PC-3 (cell line): ENCODE measurements at regions not wholly inside any gene's neighbourhood (a gene's known extent, or its start where the extent isn't known, plus 50 kb on each side); places are given as distances from the start of the nearest gene placed in this dataset.

Source experiments
- ATAC-seq: fragments of 200-7000 bp; cut with Tn5 transposase; 2 replicates; pipeline ENCODE4 v1.9.1; 2020; ENCODE audit warnings: mild to moderate bottlenecking, moderate library complexity
- BruUV-seq: library from RNA; stranded (reverse); fragments of 400-500 nt; replicated peaks from 2 replicates; lab custom pipeline; 2021; lab: Mats Ljungman, UMichigan
- CTCF ChIA-PET: fragments of 300-600 bp; sonication (Branson Sonifier 250); formaldehyde crosslinking; loops from one replicate; lab custom pipeline; 2022; ENCODE audit warnings: antibody characterized with exemption; lab: Charles Lee
- POLR2A ChIA-PET: fragments of 300-600 bp; sonication (Branson Sonifier 250); formaldehyde crosslinking; loops from one replicate; lab custom pipeline; 2022; ENCODE audit warnings: antibody characterized with exemption; ENCODE audit not compliant: unreplicated experiment; lab: Charles Lee
- DNase-seq: peaks from one replicate; pipeline ENCODE4 v3.0.0-alpha.2; 2015
- H2AFZ ChIP-seq: fragments of 300-600 bp; sonication (generic); 2 replicates; pipeline ENCODE4 v1.6.0; 2016; ENCODE audit warnings: antibody characterized with exemption, low read length
- H3F3A ChIP-seq: fragments of 300-600 bp; sonication (generic); one replicate; pipeline ENCODE4 v1.6.0; 2017; ENCODE audit warnings: antibody characterized with exemption, low read length, control low read depth, mild to moderate bottlenecking; ENCODE audit not compliant: unreplicated experiment
- H3K27ac ChIP-seq: fragments of 300-600 bp; sonication (generic); 2 replicates; pipeline ENCODE4 v1.5.1; 2016; ENCODE audit warnings: mild to moderate bottlenecking, low read length
- H3K27me3 ChIP-seq: fragments of 300-600 bp; sonication (generic); 2 replicates; pipeline ENCODE4 v1.6.1; 2016; ENCODE audit warnings: low read length, mixed read lengths
- H3K36me3 ChIP-seq: fragments of 300-600 bp; sonication (generic); 2 replicates; pipeline ENCODE4 v1.6.1; 2016; ENCODE audit warnings: low read depth, mixed run types, low read length, mixed read lengths
- H3K4me1 ChIP-seq: fragments of 300-600 bp; sonication (generic); 2 replicates; pipeline ENCODE4 v1.5.1; 2016; ENCODE audit warnings: low read length; ENCODE audit not compliant: insufficient read depth
- H3K4me2 ChIP-seq: fragments of 300-600 bp; sonication (generic); 2 replicates; pipeline ENCODE4 v1.6.0; 2016; ENCODE audit warnings: low read length
- H3K4me3 ChIP-seq: fragments of 300-600 bp; sonication (generic); 2 replicates; pipeline ENCODE4 v1.5.1; 2016; ENCODE audit warnings: mild to moderate bottlenecking, low read length, mixed read lengths
- H3K79me2 ChIP-seq: fragments of 300-600 bp; sonication (generic); 2 replicates; pipeline ENCODE4 v1.6.1; 2017; ENCODE audit warnings: low read length, mixed read lengths
- H3K9ac ChIP-seq: fragments of 300-600 bp; sonication (generic); 2 replicates; pipeline ENCODE4 v1.6.0; 2016; ENCODE audit warnings: mild to moderate bottlenecking, low read length
- H3K9me2 ChIP-seq: fragments of 300-600 bp; sonication (generic); replicated peaks from 2 replicates; pipeline ENCODE4 v1.6.1; 2016; ENCODE audit warnings: mixed run types, low read length, mixed read lengths
- H3K9me3 ChIP-seq: fragments of 300-600 bp; sonication (generic); 2 replicates; pipeline ENCODE4 v1.6.1; 2016; ENCODE audit warnings: low read length, mixed read lengths
- H4K20me1 ChIP-seq: fragments of 300-600 bp; sonication (generic); 2 replicates; pipeline ENCODE4 v1.6.1; 2016; ENCODE audit warnings: low read length, mixed read lengths
- CTCF ChIP-seq: fragments of 300-600 bp; sonication (generic); conservative IDR thresholded peaks from 2 replicates; pipeline ENCODE4 v1.5.1; 2017; ENCODE audit warnings: antibody characterized with exemption, low read depth, mild to moderate bottlenecking, low read length
- EZH2 ChIP-seq: fragments of 300-600 bp; sonication (generic); IDR thresholded peaks from one replicate; pipeline ENCODE4 v1.6.1; 2017; ENCODE audit warnings: antibody characterized with exemption, mild to moderate bottlenecking, low read length; ENCODE audit not compliant: unreplicated experiment
- EZH2phosphoT487 ChIP-seq: fragments of 300-600 bp; sonication (generic); IDR thresholded peaks from 2 replicates; pipeline ENCODE4 v1.6.1; 2018; ENCODE audit warnings: mild to moderate bottlenecking, antibody characterized with exemption, low read length, borderline replicate concordance
- intact Hi-C: fragments of 100-400 bp; cut with micrococcal nuclease; formaldehyde crosslinking; loops from 2 replicates; pipeline ENCODE4 v1.9.0; 2023

- Histone ChIP-seq H3K9ac (no peak overlapping the region), H3K9me2 (no peaks in the 10 kb centered on the region), H3K27me3 (no peaks in the 10 kb centered on the region), H2AFZ (no peak overlapping the region), H3K9me3 (no peaks in the 10 kb centered on the region), H3K4me3 (no peak overlapping the region), H4K20me1 (no peaks in the 10 kb centered on the region), H3K27ac (no peak overlapping the region), H3K36me3 (no peaks in the 10 kb centered on the region), H3K4me1 (peaks cover 20% of the 10 kb centered on the region), H3K4me2 (no peak overlapping the region), H3K79me2 (0 out of 2 replicates have a peak, but pooled peaks cover 3% of the 10 kb centered on the region), H3F3A (no peaks in the 10 kb centered on the region)
- BruUV-seq: no TSS peak
- no peak for DNase-seq
- TF ChIP-seq EZH2: no peak
- no peak for TF ChIP-seq CTCF
- no peak for TF ChIP-seq EZH2phosphoT487
- no peak for ATAC-seq
- ChIA-PET CTCF (no interaction called here), POLR2A (no interaction called here)
- intact Hi-C loops: loop anchor here (5.0 kb wide), 1 partner anchor 88 kb away; no protein-coding TSS in a partner anchor
Observed at GRCh38 chr10:21170216-21170615, 273.1 kb upstream of the NEBL start.

- H3K4me2 ChIP-seq: no peak overlapping the region
- no peak overlapping the region for H2AFZ ChIP-seq
- CTCF ChIA-PET: no interaction called here
- H3K27me3 ChIP-seq: no peaks in the 10 kb centered on the region
- H3K27ac ChIP-seq: no peak overlapping the region
- no peaks in the 10 kb centered on the region for H3K36me3 ChIP-seq
- H4K20me1 ChIP-seq: no peaks in the 10 kb centered on the region
- TF ChIP-seq CTCF (no peak), EZH2 (no peak), EZH2phosphoT487 (no peak)
- ATAC-seq (no peak), DNase-seq (peak; percentile 15)
- BruUV-seq: no TSS peak
- H3K79me2 ChIP-seq: 0 out of 2 replicates have a peak, but pooled peaks cover 3% of the 10 kb centered on the region
- H3K9me3 ChIP-seq: no peaks in the 10 kb centered on the region
- no peaks in the 10 kb centered on the region for H3F3A ChIP-seq
- POLR2A ChIA-PET: no interaction called here
- H3K9me2 ChIP-seq: no peaks in the 10 kb centered on the region
- H3K4me1 ChIP-seq: peaks cover 14% of the 10 kb centered on the region
- H3K9ac ChIP-seq: no peak overlapping the region
- H3K4me3 ChIP-seq: no peak overlapping the region
- intact Hi-C loops: loop anchor here (5.0 to 10.0 kb wide), 4 partner anchors 72 to 356 kb away; partner anchors contain the start of gene SKIDA1
Observed at GRCh38 chr10:21169271-21169670, 272.2 kb upstream of the NEBL start.

GRCh38 chr10:21167288-21168010, 270.3 kb upstream of the NEBL start:
- H3K4me1 ChIP-seq: peaks cover 21% of the 10 kb centered on the region
- H3K4me2 ChIP-seq: peak overlapping the region; percentile 78
- DNase-seq (no peak), ATAC-seq (no peak)
- H3K9me3 ChIP-seq: no peaks in the 10 kb centered on the region
- H2AFZ ChIP-seq: peak overlapping the region; percentile 36
- no peak overlapping the region for H3K9ac ChIP-seq
- H3K36me3 ChIP-seq: no peaks in the 10 kb centered on the region
- H3K27me3 ChIP-seq: no peaks in the 10 kb centered on the region
- intact Hi-C loops: loop anchor here (5.0 to 10.0 kb wide), 4 partner anchors 70 to 357 kb away; partner anchors contain the start of gene SKIDA1
- no peak overlapping the region for H3K27ac ChIP-seq
- H3K4me3 ChIP-seq: peak overlapping the region; percentile 43
- H4K20me1 ChIP-seq: no peaks in the 10 kb centered on the region
- H3K9me2 ChIP-seq: no peaks in the 10 kb centered on the region
- POLR2A ChIA-PET: no interaction called here
- BruUV-seq: no TSS peak
- 0 out of 2 replicates have a peak, but pooled peaks cover under 1% of the 10 kb centered on the region for H3K79me2 ChIP-seq
- TF ChIP-seq EZH2phosphoT487: no peak
- no peak for TF ChIP-seq CTCF
- TF ChIP-seq EZH2: no peak
- CTCF ChIA-PET: no interaction called here
- no peaks in the 10 kb centered on the region for H3F3A ChIP-seq
